GM21529 (cell line): ENCODE measurements at regions not wholly inside any gene's neighbourhood (a gene's known extent, or its start where the extent isn't known, plus 50 kb on each side); places are given as distances from the start of the nearest gene placed in this dataset.
"Not testable (repeated sequence)": the region's sequence is repeated elsewhere in the genome, so short reads cannot be mapped to it uniquely, and the experiment has no call there.

Experiments
- ATAC-seq: cut with Tn5 transposase; IDR thresholded peaks from one replicate; pipeline ENCODE4 v1.9.1; 2021; ENCODE audit not compliant: unreplicated experiment

DNA sequence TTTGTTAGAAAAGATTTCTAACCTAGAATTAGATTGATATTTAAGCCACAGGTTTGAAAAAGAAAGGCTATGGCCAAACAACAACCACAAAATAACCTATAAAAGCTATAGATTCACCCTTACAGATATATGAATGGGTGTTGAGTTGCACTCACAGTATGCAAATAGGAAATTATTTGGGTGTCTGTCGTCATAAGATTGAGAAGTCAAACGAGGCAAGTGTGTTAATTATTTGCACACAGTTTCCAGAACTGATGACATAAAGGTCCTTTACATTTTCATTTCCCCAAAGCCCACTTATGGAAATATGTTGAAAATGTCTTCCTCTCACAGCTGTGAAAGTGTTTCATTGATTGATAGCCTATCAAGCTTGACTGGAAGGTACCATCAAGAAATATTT is 101.2 kb upstream of the CXCL13 start:
- ATAC-seq = no peak

DNA sequence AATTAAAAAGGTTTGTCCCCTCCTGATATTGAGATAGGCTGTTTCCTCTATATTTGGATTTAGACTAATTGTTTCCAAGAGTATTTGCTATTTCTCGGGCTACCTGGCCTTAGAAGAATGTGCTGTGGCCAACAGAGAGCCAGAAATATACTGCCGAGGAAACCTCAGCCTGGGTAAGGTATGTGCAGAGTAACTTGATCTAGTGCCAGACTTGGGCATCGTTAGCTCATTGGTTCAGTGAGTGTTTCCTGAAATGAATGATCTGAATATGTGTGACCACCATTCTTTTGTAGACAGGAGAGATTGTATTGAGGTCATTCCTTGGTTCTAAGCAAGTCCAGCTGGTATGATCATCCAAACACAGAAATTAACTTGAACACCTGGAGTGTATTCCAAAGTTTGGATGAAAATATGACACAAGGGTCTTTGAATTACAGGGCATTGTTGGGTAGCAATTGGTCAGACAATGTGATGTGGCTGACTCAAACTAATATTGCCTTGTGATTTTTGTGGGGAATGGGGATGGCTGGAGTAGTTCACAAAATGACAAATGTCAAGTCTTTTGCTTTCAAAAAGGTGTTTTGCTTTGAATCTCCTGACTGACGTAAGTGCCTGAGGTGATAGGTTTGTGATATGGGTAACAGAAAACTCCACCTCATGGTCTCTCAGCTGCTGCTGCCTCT is 100.2 kb upstream of the CXCL13 start:
- no peak for ATAC-seq

DNA sequence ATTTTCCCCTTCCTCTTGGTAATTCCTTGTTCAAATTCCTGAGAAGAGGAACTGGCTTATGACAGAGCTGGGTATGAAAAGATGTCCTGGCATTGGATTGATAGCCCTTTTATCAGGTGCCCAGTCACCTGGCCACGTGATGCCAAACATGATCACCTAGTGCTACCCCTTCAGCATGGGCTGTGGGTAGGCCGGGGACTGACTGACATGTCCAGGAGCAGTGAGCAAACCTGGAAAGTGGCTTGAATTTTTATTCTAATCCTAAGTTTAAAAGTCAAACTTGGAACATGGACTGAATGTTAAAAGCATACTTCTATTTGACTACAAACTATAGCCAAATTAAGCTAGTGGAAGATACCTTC is 99.7 kb upstream of the CXCL13 start:
- ATAC-seq = no peak

DNA sequence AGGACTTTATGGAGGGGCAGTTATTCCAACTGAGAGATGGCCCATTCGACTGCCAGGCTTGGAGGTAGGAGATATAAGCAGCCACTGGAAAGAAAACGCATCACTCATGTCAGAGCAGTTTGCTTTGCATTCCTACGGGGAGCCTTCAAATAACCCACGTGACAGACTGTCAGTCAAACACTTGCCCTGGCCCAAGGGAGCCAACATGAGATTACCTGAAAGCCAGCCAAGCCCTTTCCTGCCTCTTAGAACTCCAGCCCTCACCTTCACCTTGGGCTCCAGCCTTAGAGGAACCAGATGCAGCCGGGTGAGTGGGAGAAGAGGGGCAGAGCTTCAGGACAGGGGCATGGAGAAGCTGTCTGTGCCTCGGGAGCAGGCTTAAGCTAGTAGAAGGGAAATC is 95.3 kb upstream of the CXCL13 start:
- ATAC-seq = no peak

DNA sequence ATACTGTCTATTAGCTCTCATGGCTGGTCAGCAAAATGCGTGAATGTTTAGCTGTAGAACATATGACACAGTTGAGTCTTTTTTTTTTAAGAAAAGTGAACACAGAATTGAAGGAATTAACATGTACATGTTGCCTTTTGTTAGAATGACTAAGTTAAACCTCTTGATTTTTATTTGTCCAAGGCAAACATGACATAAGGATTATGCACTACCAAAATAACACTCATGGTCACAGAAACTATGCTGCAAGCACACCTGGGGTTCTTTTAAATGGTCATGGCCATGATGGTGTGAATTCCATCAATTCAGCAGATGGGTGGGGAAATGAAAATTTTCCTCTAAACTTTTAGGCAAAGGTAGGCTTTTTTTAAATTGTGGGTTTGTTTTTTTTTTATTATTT is 80.1 kb upstream of the CXCL13 start:
- ATAC-seq = no peak

DNA sequence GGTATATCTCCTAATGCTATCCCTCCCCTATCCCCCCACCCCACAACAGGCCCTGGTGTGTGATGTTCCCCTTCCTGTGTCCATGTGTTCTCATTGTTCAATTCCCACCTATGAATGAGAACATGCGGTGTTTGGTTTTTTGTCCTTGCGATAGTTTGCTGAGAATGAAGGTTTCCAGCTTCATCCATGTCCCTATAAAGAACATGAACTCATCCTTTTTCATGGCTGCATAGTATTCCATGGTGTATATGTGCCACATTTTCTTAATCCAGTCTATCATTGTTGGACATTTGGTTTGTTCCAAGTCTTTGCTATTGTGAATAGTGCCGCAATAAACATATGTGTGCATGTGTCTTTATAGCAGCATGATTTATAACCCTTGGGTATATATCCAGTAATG is 77.7 kb upstream of the CXCL13 start:
- ATAC-seq = not testable (repeated sequence)

DNA sequence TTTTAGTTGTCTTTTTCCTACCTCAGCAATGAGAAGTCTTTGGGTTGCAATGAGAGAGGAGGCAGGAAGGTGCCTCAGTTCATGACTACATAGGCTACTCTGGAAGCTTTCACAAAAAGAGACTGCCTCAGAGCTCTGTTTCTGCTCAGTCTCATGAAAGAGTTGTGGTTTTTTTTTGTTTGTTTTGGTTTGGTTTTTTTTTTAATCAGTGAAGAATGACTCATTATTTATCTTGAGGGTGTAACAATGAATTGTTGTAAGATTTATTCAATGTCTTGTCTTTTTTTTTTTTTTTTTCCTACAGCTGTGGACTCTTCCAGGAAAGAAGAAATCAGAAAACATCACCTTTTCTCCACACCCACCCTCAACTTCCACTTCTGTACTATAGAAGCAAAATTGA is 67.5 kb upstream of the CXCL13 start:
- no peak for ATAC-seq

DNA sequence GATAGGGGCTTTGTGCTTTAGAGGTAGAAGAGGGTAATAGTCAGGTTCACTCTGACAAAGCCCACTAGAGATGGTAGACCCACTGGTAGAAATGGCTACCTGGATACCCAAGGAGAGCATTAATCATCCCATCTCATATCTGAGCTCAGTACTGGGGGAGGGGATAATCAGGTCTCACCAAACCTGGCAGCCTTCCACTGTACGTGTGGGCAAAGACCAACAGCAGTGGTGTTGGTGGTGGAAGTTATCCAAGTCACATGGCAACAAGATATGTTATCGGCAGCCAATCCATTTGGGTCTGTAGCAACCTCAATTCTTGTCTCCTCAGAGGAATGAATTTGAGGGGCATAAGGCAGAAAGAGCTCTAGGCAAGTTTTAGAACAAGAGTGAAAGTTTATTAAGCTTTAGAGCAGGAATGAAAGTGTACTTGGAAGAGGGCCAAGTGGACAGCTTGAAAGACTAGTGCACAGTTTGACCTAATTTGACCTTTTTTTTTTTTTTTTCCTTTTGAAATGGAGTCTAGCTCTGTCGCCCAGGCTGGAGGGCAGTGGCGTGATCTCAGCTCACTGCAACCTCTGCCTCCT is 67.0 kb upstream of the CXCL13 start:
- no peak for ATAC-seq
